GM23338 (cell line): ENCODE measurements at regions not wholly inside any gene's neighbourhood (a gene's known extent, or its start where the extent isn't known, plus 50 kb on each side); places are given as distances from the start of the nearest gene placed in this dataset.

ENCODE experiments used
- ATAC-seq: fragments of 200-7000 bp; cut with Tn5 transposase; 3 replicates; pipeline ENCODE4 v1.9.1; 2020
- DNase-seq: peaks from one replicate; pipeline ENCODE4 v3.0.0-alpha.2; 2015; ENCODE audit warnings: low spot score
- H2AFZ ChIP-seq: fragments of 200-600 bp; sonication (generic); 2 replicates; pipeline ENCODE4 v1.8.0; 2016; ENCODE audit warnings: antibody characterized with exemption, mild to moderate bottlenecking, moderate library complexity
- H3F3A ChIP-seq: fragments of 200-600 bp; sonication (generic); replicated peaks from 2 replicates; pipeline ENCODE4 v1.8.0; 2017; ENCODE audit warnings: antibody characterized with exemption, mixed run types, low read depth
- H3K27ac ChIP-seq: fragments of 200-600 bp; sonication (generic); 2 replicates; pipeline ENCODE4 v1.6.1; 2016; ENCODE audit warnings: low read depth
- H3K27me3 ChIP-seq: fragments of 200-600 bp; sonication (generic); 2 replicates; pipeline ENCODE4 v1.8.0; 2016; ENCODE audit warnings: mild to moderate bottlenecking, mixed run types, moderate library complexity; ENCODE audit not compliant: insufficient read depth
- H3K36me3 ChIP-seq: fragments of 200-600 bp; sonication (generic); 2 replicates; pipeline ENCODE4 v1.8.0; 2016; ENCODE audit warnings: mild to moderate bottlenecking; ENCODE audit not compliant: insufficient read depth
- H3K4me1 ChIP-seq: fragments of 200-600 bp; sonication (generic); 2 replicates; pipeline ENCODE4 v1.8.0; 2016; ENCODE audit warnings: mild to moderate bottlenecking, moderate library complexity; ENCODE audit not compliant: insufficient read depth
- H3K4me2 ChIP-seq: fragments of 200-600 bp; sonication (generic); 2 replicates; pipeline ENCODE4 v1.7.1; 2017; ENCODE audit warnings: mixed run types
- H3K4me3 ChIP-seq: fragments of 200-600 bp; sonication (generic); 2 replicates; pipeline ENCODE4 v1.6.1; 2016; ENCODE audit warnings: mixed run types
- H3K79me2 ChIP-seq: fragments of 200-600 bp; sonication (generic); replicated peaks from 2 replicates; pipeline ENCODE4 v1.8.0; 2017; ENCODE audit warnings: mild to moderate bottlenecking; ENCODE audit not compliant: insufficient read depth
- H3K9me2 ChIP-seq: fragments of 200-600 bp; sonication (generic); 2 replicates; pipeline ENCODE4 v1.8.0; 2017; ENCODE audit not compliant: insufficient read depth
- H4K20me1 ChIP-seq: fragments of 200-600 bp; sonication (generic); replicated peaks from 2 replicates; pipeline ENCODE4 v1.8.0; 2017; ENCODE audit warnings: mild to moderate bottlenecking; ENCODE audit not compliant: insufficient read depth
- H3K27ac Mint-ChIP-seq: 2 replicates; pipeline ENCODE4 v1.8.0; 2020; ENCODE audit warnings: inconsistent platforms, mild to moderate bottlenecking, moderate library complexity, mixed read lengths
- H3K27me3 Mint-ChIP-seq: 3 replicates; pipeline ENCODE4 v1.8.0; 2022; ENCODE audit warnings: low read depth, mild to moderate bottlenecking, moderate library complexity, mixed read lengths, inconsistent platforms; ENCODE audit not compliant: insufficient read depth, poor library complexity
- H3K36me3 Mint-ChIP-seq: 3 replicates; pipeline ENCODE4 v1.8.0; 2021; ENCODE audit warnings: low read depth, mild to moderate bottlenecking, inconsistent platforms, moderate library complexity, mixed read lengths
- H3K4me1 Mint-ChIP-seq: 3 replicates; pipeline ENCODE4 v1.8.0; 2020; ENCODE audit warnings: mild to moderate bottlenecking, inconsistent platforms, mixed read lengths
- H3K4me3 Mint-ChIP-seq: 3 replicates; pipeline ENCODE4 v1.8.0; 2021; ENCODE audit warnings: moderate library complexity, mild to moderate bottlenecking, inconsistent platforms, mixed read lengths
- H3K9me3 Mint-ChIP-seq: 3 replicates; pipeline ENCODE4 v1.8.0; 2020; ENCODE audit warnings: moderate library complexity, mild to moderate bottlenecking, inconsistent platforms, mixed read lengths
- CREB1 ChIP-seq: fragments of 250-450 bp; sonication (Bioruptor Pico); IDR thresholded peaks from 2 replicates; pipeline ENCODE4 v1.5.0; 2020; ENCODE audit warnings: low read depth, mild to moderate bottlenecking, moderate library complexity
- EZH2 ChIP-seq: fragments of 200-600 bp; sonication (generic); IDR thresholded peaks from one replicate; pipeline ENCODE4 v1.8.0; 2017; ENCODE audit warnings: antibody characterized with exemption, mild to moderate bottlenecking, low read depth; ENCODE audit not compliant: unreplicated experiment
- EZH2phosphoT487 ChIP-seq: fragments of 200-600 bp; sonication (generic); IDR thresholded peaks from one replicate; pipeline ENCODE4 v1.8.1; 2018; ENCODE audit warnings: antibody characterized with exemption; ENCODE audit not compliant: unreplicated experiment
- JUNB ChIP-seq: IDR thresholded peaks from one replicate; pipeline ENCODE4 v1.6.1; 2016; ENCODE audit warnings: antibody characterized with exemption; ENCODE audit not compliant: unreplicated experiment
- NANOG ChIP-seq: IDR thresholded peaks from 2 replicates; pipeline ENCODE4 v1.6.1; 2016; ENCODE audit warnings: antibody characterized with exemption, borderline replicate concordance
- POLR2AphosphoS5 ChIP-seq: IDR thresholded peaks from 2 replicates; pipeline ENCODE4 v1.6.1; 2016; ENCODE audit warnings: antibody characterized with exemption, low read depth
- STAT1 ChIP-seq: IDR thresholded peaks from one replicate; pipeline ENCODE4 v1.6.1; 2016; ENCODE audit warnings: antibody characterized with exemption; ENCODE audit not compliant: unreplicated experiment
- ZNF114 ChIP-seq: fragments of 250-450 bp; sonication (Bioruptor Pico); IDR thresholded peaks from 2 replicates; pipeline ENCODE4 v1.5.0; 2020; ENCODE audit warnings: mild to moderate bottlenecking, moderate library complexity
- ZNF331 ChIP-seq: fragments of 250-450 bp; sonication (Bioruptor Pico); IDR thresholded peaks from 2 replicates; pipeline ENCODE4 v1.5.0; 2020; ENCODE audit warnings: low read depth, mild to moderate bottlenecking, moderate library complexity
- TF ChIP-seq, protein P1 (sequence below): fragments of 250-450 bp; sonication (Bioruptor Pico); IDR thresholded peaks from 2 replicates; pipeline ENCODE4 v1.5.0; 2020; ENCODE audit warnings: mild to moderate bottlenecking, moderate library complexity
- TF ChIP-seq, protein P2 (sequence below), 2 experiments: fragments of 200-600 bp in 1 of 2; sonication (generic) in 1 of 2; conservative IDR thresholded peaks; 2 replicates each; pipeline versions ENCODE4 v1.5.1 to v1.6.1; 2016 to 2017; ENCODE audit warnings: antibody characterized with exemption in 2 of 2, low read depth in 2 of 2, mild to moderate bottlenecking in 2 of 2, moderate library complexity in 1 of 2
- TF ChIP-seq, protein P3 (sequence below): IDR thresholded peaks from 2 replicates; pipeline ENCODE4 v1.6.1; 2016; ENCODE audit warnings: antibody characterized with exemption
- TF ChIP-seq, protein P4 (sequence below): IDR thresholded peaks from one replicate; pipeline ENCODE4 v1.6.1; 2018; ENCODE audit warnings: antibody characterized with exemption; ENCODE audit not compliant: unreplicated experiment

DNA sequence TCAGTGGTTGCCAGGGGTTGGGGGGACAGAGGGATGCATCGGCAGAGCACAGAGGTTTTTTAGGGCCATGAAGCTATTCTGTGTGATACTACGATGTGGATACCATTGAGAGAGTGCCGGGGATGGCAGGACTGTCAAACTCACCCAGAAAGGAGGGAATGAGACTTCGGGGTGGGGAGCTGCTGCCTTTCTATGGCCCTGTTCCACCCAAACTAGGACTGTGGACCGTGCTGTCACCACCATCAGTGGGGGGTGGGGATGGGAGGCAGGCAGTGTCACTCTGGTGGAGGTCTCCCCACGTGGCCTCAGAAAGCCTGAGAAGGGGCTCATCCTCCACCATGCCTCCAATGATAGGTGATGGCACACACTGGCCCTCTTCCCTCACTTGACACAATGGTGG, 146.2 kb downstream of the PTPN20 start (continued):
- TF ChIP-seq EZH2 (no peak), POLR2AphosphoS5 (no peak), NANOG (no peak)

DNA sequence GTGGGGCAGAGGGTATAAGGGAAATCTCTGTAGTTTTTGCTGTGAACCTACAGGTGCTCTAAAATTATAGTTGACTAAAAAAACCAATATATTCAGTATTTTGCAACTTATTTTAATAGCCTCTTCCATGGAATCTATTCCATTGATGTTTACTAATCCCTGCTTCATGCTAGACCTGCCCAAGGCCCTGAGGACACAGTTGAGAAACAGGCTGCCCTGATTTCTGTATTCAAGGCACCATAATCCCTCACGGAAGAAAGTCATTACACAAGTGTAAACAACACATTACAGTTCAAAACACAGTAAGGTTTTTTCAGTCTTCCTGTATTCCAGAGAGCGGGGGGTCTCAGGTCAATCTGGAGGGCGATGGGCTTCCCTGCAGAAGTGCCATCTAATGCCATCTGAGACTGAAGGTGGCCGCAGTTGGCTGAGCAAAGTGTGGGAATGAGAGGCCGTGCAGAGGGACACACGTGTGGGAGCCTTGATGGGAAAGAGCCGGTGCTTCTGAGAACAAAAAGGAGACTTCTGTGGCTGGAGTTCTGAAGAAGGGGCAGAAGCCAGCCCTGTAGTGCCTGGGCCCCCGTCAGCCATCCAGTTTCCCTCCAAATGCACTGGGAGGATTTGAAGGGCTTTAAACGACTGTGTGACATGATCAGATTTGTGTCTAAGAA, 146.9 kb downstream of the PTPN20 start:
- H4K20me1 ChIP-seq, result no peaks in the 10 kb centered on the region
- H3K27ac ChIP-seq, result no peak overlapping the region
- Mint-ChIP-seq H3K36me3 (no peaks in the 10 kb centered on the region), H3K4me1 (no peaks in the 10 kb centered on the region), H3K4me3 (no peak overlapping the region), H3K27ac (no peak overlapping the region), H3K27me3 (peaks cover 1% of the 10 kb centered on the region), H3K9me3 (no peaks in the 10 kb centered on the region)
- no peak overlapping the region for H2AFZ ChIP-seq
- H3K4me2 ChIP-seq, result no peak overlapping the region
- H3K9me2 ChIP-seq, result no peaks in the 10 kb centered on the region
- no peak overlapping the region for H3K4me3 ChIP-seq
- H3K27me3 ChIP-seq, result no peaks in the 10 kb centered on the region
- DNase-seq (no peak), ATAC-seq (no peak)
- H3K4me1 ChIP-seq, result no peaks in the 10 kb centered on the region
- H3K36me3 ChIP-seq, result no peaks in the 10 kb centered on the region
- no peaks in the 10 kb centered on the region for H3K79me2 ChIP-seq
- H3F3A ChIP-seq, result no peaks in the 10 kb centered on the region
- TF ChIP-seq, protein P1, sequence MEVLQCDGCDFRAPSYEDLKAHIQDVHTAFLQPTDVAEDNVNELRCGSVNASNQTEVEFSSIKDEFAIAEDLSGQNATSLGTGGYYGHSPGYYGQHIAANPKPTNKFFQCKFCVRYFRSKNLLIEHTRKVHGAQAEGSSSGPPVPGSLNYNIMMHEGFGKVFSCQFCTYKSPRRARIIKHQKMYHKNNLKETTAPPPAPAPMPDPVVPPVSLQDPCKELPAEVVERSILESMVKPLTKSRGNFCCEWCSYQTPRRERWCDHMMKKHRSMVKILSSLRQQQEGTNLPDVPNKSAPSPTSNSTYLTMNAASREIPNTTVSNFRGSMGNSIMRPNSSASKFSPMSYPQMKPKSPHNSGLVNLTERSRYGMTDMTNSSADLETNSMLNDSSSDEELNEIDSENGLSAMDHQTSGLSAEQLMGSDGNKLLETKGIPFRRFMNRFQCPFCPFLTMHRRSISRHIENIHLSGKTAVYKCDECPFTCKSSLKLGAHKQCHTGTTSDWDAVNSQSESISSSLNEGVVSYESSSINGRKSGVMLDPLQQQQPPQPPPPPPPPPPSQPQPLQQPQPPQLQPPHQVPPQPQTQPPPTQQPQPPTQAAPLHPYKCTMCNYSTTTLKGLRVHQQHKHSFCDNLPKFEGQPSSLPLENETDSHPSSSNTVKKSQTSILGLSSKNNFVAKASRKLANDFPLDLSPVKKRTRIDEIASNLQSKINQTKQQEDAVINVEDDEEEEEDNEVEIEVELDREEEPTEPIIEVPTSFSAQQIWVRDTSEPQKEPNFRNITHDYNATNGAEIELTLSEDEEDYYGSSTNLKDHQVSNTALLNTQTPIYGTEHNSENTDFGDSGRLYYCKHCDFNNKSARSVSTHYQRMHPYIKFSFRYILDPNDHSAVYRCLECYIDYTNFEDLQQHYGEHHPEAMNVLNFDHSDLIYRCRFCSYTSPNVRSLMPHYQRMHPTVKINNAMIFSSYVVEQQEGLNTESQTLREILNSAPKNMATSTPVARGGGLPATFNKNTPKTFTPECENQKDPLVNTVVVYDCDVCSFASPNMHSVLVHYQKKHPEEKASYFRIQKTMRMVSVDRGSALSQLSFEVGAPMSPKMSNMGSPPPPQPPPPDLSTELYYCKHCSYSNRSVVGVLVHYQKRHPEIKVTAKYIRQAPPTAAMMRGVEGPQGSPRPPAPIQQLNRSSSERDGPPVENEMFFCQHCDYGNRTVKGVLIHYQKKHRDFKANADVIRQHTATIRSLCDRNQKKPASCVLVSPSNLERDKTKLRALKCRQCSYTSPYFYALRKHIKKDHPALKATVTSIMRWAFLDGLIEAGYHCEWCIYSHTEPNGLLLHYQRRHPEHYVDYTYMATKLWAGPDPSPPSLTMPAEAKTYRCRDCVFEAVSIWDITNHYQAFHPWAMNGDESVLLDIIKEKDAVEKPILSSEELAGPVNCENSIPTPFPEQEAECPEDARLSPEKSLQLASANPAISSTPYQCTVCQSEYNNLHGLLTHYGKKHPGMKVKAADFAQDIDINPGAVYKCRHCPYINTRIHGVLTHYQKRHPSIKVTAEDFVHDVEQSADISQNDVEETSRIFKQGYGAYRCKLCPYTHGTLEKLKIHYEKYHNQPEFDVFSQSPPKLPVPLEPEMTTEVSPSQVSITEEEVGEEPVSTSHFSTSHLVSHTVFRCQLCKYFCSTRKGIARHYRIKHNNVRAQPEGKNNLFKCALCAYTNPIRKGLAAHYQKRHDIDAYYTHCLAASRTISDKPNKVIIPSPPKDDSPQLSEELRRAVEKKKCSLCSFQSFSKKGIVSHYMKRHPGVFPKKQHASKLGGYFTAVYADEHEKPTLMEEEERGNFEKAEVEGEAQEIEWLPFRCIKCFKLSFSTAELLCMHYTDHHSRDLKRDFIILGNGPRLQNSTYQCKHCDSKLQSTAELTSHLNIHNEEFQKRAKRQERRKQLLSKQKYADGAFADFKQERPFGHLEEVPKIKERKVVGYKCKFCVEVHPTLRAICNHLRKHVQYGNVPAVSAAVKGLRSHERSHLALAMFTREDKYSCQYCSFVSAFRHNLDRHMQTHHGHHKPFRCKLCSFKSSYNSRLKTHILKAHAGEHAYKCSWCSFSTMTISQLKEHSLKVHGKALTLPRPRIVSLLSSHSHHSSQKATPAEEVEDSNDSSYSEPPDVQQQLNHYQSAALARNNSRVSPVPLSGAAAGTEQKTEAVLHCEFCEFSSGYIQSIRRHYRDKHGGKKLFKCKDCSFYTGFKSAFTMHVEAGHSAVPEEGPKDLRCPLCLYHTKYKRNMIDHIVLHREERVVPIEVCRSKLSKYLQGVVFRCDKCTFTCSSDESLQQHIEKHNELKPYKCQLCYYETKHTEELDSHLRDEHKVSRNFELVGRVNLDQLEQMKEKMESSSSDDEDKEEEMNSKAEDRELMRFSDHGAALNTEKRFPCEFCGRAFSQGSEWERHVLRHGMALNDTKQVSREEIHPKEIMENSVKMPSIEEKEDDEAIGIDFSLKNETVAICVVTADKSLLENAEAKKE (CRISPR knock-in tag), result no peak
- no peak for TF ChIP-seq ZNF331 (CRISPR knock-in tag)
- TF ChIP-seq, protein P2, sequence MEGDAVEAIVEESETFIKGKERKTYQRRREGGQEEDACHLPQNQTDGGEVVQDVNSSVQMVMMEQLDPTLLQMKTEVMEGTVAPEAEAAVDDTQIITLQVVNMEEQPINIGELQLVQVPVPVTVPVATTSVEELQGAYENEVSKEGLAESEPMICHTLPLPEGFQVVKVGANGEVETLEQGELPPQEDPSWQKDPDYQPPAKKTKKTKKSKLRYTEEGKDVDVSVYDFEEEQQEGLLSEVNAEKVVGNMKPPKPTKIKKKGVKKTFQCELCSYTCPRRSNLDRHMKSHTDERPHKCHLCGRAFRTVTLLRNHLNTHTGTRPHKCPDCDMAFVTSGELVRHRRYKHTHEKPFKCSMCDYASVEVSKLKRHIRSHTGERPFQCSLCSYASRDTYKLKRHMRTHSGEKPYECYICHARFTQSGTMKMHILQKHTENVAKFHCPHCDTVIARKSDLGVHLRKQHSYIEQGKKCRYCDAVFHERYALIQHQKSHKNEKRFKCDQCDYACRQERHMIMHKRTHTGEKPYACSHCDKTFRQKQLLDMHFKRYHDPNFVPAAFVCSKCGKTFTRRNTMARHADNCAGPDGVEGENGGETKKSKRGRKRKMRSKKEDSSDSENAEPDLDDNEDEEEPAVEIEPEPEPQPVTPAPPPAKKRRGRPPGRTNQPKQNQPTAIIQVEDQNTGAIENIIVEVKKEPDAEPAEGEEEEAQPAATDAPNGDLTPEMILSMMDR (conservative IDR thresholded peaks at IDR 0.05; ENCODE audit: low read depth in 2 of 2), result no peak
- no peak for TF ChIP-seq ZNF114 (CRISPR knock-in tag)
- no peak for TF ChIP-seq STAT1
- TF ChIP-seq CREB1 (CRISPR knock-in tag), result no peak
- no peak for TF ChIP-seq POLR2AphosphoS5
- no peak for TF ChIP-seq EZH2
- no peak for TF ChIP-seq NANOG
- TF ChIP-seq EZH2phosphoT487, result no peak
- TF ChIP-seq, protein P3, sequence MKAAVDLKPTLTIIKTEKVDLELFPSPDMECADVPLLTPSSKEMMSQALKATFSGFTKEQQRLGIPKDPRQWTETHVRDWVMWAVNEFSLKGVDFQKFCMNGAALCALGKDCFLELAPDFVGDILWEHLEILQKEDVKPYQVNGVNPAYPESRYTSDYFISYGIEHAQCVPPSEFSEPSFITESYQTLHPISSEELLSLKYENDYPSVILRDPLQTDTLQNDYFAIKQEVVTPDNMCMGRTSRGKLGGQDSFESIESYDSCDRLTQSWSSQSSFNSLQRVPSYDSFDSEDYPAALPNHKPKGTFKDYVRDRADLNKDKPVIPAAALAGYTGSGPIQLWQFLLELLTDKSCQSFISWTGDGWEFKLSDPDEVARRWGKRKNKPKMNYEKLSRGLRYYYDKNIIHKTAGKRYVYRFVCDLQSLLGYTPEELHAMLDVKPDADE, result no peak
- TF ChIP-seq, protein P4, sequence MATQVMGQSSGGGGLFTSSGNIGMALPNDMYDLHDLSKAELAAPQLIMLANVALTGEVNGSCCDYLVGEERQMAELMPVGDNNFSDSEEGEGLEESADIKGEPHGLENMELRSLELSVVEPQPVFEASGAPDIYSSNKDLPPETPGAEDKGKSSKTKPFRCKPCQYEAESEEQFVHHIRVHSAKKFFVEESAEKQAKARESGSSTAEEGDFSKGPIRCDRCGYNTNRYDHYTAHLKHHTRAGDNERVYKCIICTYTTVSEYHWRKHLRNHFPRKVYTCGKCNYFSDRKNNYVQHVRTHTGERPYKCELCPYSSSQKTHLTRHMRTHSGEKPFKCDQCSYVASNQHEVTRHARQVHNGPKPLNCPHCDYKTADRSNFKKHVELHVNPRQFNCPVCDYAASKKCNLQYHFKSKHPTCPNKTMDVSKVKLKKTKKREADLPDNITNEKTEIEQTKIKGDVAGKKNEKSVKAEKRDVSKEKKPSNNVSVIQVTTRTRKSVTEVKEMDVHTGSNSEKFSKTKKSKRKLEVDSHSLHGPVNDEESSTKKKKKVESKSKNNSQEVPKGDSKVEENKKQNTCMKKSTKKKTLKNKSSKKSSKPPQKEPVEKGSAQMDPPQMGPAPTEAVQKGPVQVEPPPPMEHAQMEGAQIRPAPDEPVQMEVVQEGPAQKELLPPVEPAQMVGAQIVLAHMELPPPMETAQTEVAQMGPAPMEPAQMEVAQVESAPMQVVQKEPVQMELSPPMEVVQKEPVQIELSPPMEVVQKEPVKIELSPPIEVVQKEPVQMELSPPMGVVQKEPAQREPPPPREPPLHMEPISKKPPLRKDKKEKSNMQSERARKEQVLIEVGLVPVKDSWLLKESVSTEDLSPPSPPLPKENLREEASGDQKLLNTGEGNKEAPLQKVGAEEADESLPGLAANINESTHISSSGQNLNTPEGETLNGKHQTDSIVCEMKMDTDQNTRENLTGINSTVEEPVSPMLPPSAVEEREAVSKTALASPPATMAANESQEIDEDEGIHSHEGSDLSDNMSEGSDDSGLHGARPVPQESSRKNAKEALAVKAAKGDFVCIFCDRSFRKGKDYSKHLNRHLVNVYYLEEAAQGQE, result no peak
- TF ChIP-seq JUNB, result no peak
